Kidney (tissue), 13 donors: ENCODE measurements at regions not wholly inside any gene's neighbourhood (a gene's known extent, or its start where the extent isn't known, plus 50 kb on each side); places are given as distances from the start of the nearest gene placed in this dataset.
A peak's percentile ranks its signal among the peaks of the same experiment; 100 is the strongest.

Source experiments
- DNase-seq, 5 donors: peaks; one replicate each; pipeline ENCODE4 v3.0.0-alpha.2; 2013 to 2020
- FAIRE-seq: peaks from 2 replicates; lab custom pipeline; 2012; peaks lifted over from hg19 to GRCh38; lab: Jason Lieb, UNC
- H3K27ac ChIP-seq, 2 donors: one replicate each; pipeline ENCODE4 v1.7.0; 2013; ENCODE audit warnings: low read depth in 2 of 2, low read length in 2 of 2, inconsistent platforms in 1 of 2
- H3K27me3 ChIP-seq: one replicate; pipeline ENCODE4 v1.7.1; 2013; ENCODE audit warnings: low read length, inconsistent platforms; ENCODE audit not compliant: control insufficient read depth, insufficient read depth
- H3K36me3 ChIP-seq, 3 donors: one replicate each; pipeline versions ENCODE4 v1.7.0 to v1.7.1; 2013; ENCODE audit warnings: low read length in 3 of 3, control low read depth in 1 of 3, inconsistent platforms in 1 of 3; ENCODE audit not compliant: insufficient read depth in 3 of 3, control insufficient read depth in 2 of 3
- H3K4me1 ChIP-seq, 3 donors: one replicate each; pipeline versions ENCODE4 v1.7.0 to v1.7.1; 2013; ENCODE audit warnings: low read length in 3 of 3, inconsistent platforms in 1 of 3, low read depth in 1 of 3; ENCODE audit not compliant: control insufficient read depth in 2 of 3, insufficient read depth in 2 of 3
- H3K4me3 ChIP-seq, 3 donors: one replicate each; pipeline versions ENCODE4 v1.7.0 to v1.8.1; 2013; ENCODE audit warnings: low read length in 3 of 3, control low read depth in 1 of 3, inconsistent platforms in 1 of 3
- H3K9ac ChIP-seq, 3 donors: one replicate each; pipeline versions ENCODE4 v1.7.0 to v1.7.1; 2013; ENCODE audit warnings: low read length in 3 of 3, control low read depth in 1 of 3, inconsistent platforms in 1 of 3
- H3K9me3 ChIP-seq, 3 donors: one replicate each; pipeline versions ENCODE4 v1.7.0 to v1.7.1; 2013; ENCODE audit warnings: low read length in 3 of 3, control low read depth in 1 of 3, inconsistent platforms in 1 of 3; ENCODE audit not compliant: control insufficient read depth in 2 of 3, insufficient read depth in 1 of 3
- CTCF ChIP-seq: IDR thresholded peaks from 3 replicates; pipeline ENCODE4 v1.5.1; 2012; ENCODE audit warnings: mild to moderate bottlenecking, moderate library complexity, borderline replicate concordance; ENCODE audit not compliant: insufficient read depth; ENCODE audit errors: extremely low read depth
- intact Hi-C: fragments of 100-400 bp; cut with DNase I; formaldehyde crosslinking; loops from one replicate; pipeline ENCODE4 v1.11.1; 2022
- donor health status: control.
- donor health status: control.
- donor health status: control.
- donor health status: control.
- donor health status: control.
- donor health status: DM: yes; HTN: yes; CAD: no.
- donor health status: Normal renal cell carcinoma (clear cell type).

- Histone ChIP-seq H3K36me3 (no peaks in the 10 kb centered on the region), H3K9me3 (peaks cover 0 to 3% (median 0%) of the 10 kb centered on the region in 3 donors), H3K4me3 (no peak overlapping the region), H3K27ac (no peak overlapping the region), H3K4me1 (no peaks in the 10 kb centered on the region), H3K9ac (no peak overlapping the region), H3K27me3 (no peaks in the 10 kb centered on the region)
- DNase-seq (peak in 1 of 5 donors; percentile 5), FAIRE-seq (no peak)
- intact Hi-C loops: no loop called here
- no peak for TF ChIP-seq CTCF
Measured at GRCh38 chr11:107276077-107276476, 181.5 kb downstream of the CWF19L2 start.

GRCh38 chr11:107275632-107276031 is 182.0 kb downstream of the CWF19L2 start:
- no peak overlapping the region for H3K4me3 ChIP-seq
- H3K36me3 ChIP-seq: no peaks in the 10 kb centered on the region
- no peak overlapping the region for H3K9ac ChIP-seq
- TF ChIP-seq CTCF: no peak
- no peak overlapping the region for H3K27ac ChIP-seq
- no peaks in the 10 kb centered on the region for H3K27me3 ChIP-seq
- peaks cover 0 to 3% (median 0%) of the 10 kb centered on the region in 3 donors for H3K9me3 ChIP-seq
- DNase-seq (no peak), FAIRE-seq (no peak)
- intact Hi-C loops: no loop called here
- no peaks in the 10 kb centered on the region for H3K4me1 ChIP-seq

- FAIRE-seq: no peak
- no peak overlapping the region for H3K4me3 ChIP-seq
Measured at GRCh38 chr11:107274138-107274537, 183.5 kb downstream of the CWF19L2 start.

More at GRCh38 chr11:107274138-107274537, 183.5 kb downstream of the CWF19L2 start:
- no peaks in the 10 kb centered on the region for H3K4me1 ChIP-seq
- intact Hi-C loops: no loop called here
- no peak for DNase-seq
- TF ChIP-seq CTCF: no peak
- no peaks in the 10 kb centered on the region for H3K27me3 ChIP-seq
- no peaks in the 10 kb centered on the region for H3K9me3 ChIP-seq
- no peak overlapping the region for H3K27ac ChIP-seq
- no peak overlapping the region for H3K9ac ChIP-seq
- H3K36me3 ChIP-seq: no peaks in the 10 kb centered on the region
